ENCODE measurements at regions not wholly inside any gene's neighbourhood (a gene's known extent, or its start where the extent isn't known, plus 50 kb on each side); places are given as distances from the start of the nearest gene placed in this dataset.

GRCh38 chr5:162485666-162486292 is 418.2 kb downstream of the GABRG2 start:
- H3K27me3 Mint-ChIP-seq: no peaks in the 10 kb centered on the region
- H3K9me3 Mint-ChIP-seq: peaks cover 6% of the 10 kb centered on the region
- H3K4me1 Mint-ChIP-seq: no peaks in the 10 kb centered on the region
- H3K27ac Mint-ChIP-seq: no peak overlapping the region
- H3K36me3 Mint-ChIP-seq: no peaks in the 10 kb centered on the region
- DNase-seq: no peak
- H3K4me3 Mint-ChIP-seq: no peak overlapping the region
- CTCF ChIA-PET: no interaction called here

DNA sequence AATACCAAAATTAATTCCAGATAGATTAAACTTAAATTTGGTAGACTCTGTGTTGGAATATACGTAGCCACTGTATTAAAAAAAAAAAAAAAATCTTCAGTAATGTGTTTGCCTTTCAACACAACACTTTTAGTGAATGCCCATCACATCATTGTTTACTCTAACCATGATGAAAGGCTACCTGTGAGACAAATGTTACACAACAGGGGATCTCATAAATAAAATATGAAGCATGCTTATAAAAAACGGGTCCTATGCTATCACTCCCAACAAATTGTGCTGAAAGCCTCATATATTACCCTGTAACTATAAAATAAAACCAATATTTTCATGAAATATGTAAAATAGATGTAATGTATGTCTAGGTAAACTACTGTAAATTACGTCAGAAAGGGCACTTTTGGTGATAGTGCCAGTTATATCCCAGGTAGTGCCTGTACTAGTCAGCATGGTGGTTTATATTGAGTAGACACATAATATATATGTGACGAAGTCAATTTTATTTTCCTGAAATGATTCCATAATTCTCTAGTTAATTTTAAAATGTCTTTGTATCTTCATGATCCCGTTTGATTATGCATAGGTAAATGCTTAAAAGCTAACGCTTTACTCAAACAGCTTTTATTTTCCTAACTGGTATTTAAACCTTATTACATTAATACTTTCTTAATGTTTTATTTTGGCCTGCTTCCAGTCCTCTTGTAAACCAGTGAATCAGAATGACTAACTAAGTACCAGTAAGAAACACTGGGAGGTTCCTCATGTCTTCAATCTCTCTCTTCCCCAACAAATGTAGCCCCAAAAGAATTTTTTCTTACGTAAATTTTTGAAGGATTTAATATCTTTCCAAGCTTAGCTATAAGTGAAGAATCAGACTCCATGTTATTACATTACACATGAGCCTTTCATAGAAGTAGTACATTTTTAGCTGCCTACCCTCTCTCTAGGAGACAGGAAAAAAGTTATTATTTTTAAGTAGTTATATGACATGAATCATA is 420.3 kb downstream of the GABRG2 start:
- Mint-ChIP-seq H3K27me3 (no peaks in the 10 kb centered on the region), H3K9me3 (peaks cover 8% of the 10 kb centered on the region), H3K4me3 (no peak overlapping the region), H3K36me3 (no peaks in the 10 kb centered on the region), H3K4me1 (no peaks in the 10 kb centered on the region), H3K27ac (no peak overlapping the region)
- no peak for DNase-seq
- CTCF ChIA-PET: no interaction called here

GRCh38 chr5:162496100-162496808 is 428.7 kb downstream of the GABRG2 start:
- peaks cover 2% of the 10 kb centered on the region for H3K9me3 Mint-ChIP-seq
- H3K4me3 Mint-ChIP-seq: no peak overlapping the region
- no peak for DNase-seq
- no peaks in the 10 kb centered on the region for H3K27me3 Mint-ChIP-seq
- H3K27ac Mint-ChIP-seq: no peak overlapping the region
- CTCF ChIA-PET: no interaction called here
- no peaks in the 10 kb centered on the region for H3K4me1 Mint-ChIP-seq
- H3K36me3 Mint-ChIP-seq: no peaks in the 10 kb centered on the region

DNA sequence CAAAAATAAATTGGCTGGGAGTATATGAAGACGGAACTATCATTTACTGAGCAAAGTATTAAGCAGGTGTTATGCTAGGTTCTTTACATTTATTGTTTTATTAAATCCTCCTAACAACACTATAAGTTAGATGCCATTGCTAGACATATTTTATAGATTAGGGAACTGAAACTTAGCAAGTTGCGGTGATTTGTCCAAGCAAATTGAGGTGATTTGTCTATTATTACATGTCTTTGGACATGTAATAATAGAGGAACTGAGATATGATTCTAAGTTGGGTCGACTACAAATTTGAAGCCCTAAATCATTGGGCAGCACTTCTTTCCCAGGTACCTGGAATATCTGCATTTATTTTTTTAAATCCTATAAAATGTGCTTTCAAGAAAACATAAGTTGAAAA is 429.9 kb downstream of the GABRG2 start:
- H3K27me3 Mint-ChIP-seq: no peaks in the 10 kb centered on the region
- no peaks in the 10 kb centered on the region for H3K4me1 Mint-ChIP-seq
- no peak overlapping the region for H3K4me3 Mint-ChIP-seq
- DNase-seq: no peak
- no peaks in the 10 kb centered on the region for H3K36me3 Mint-ChIP-seq
- H3K27ac Mint-ChIP-seq: no peak overlapping the region
- CTCF ChIA-PET: no interaction called here
- peaks cover 2% of the 10 kb centered on the region for H3K9me3 Mint-ChIP-seq

DNA sequence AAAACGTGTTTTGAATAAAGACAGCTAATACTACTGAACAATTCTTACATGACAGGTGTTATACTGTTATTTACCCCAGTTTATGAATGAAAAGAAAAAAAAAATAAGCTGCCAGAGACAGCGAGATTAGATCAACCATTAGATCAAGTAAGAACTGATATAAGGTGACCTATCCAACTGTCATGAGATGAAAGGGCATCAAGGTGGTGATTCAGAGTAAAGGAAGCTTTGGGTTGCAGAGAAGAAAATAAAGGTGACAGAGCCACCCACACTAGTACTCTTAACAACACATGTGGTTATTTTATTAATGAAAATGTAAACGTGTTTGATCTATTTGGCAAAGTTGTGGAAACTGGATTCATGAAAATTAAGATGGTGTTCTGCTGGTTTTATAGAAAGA is 435.2 kb downstream of the GABRG2 start:
- H3K27me3 Mint-ChIP-seq: no peaks in the 10 kb centered on the region
- DNase-seq: no peak
- peaks cover 4% of the 10 kb centered on the region for H3K9me3 Mint-ChIP-seq
- H3K36me3 Mint-ChIP-seq: no peaks in the 10 kb centered on the region
- H3K4me3 Mint-ChIP-seq: no peak overlapping the region
- H3K4me1 Mint-ChIP-seq: no peaks in the 10 kb centered on the region
- no peak overlapping the region for H3K27ac Mint-ChIP-seq
- CTCF ChIA-PET: no interaction called here

- Mint-ChIP-seq H3K27ac (no peak overlapping the region), H3K4me3 (no peak overlapping the region), H3K9me3 (peaks cover 4% of the 10 kb centered on the region), H3K36me3 (no peaks in the 10 kb centered on the region), H3K27me3 (no peaks in the 10 kb centered on the region), H3K4me1 (no peaks in the 10 kb centered on the region)
- DNase-seq: no peak
- CTCF ChIA-PET: interaction anchor here (1.7 kb wide), 1 partner anchor 11 kb away, joined by 4 read pairs; no protein-coding TSS in a partner anchor
Measured at GRCh38 chr5:162503796-162504195, 436.2 kb downstream of the GABRG2 start.

DNA sequence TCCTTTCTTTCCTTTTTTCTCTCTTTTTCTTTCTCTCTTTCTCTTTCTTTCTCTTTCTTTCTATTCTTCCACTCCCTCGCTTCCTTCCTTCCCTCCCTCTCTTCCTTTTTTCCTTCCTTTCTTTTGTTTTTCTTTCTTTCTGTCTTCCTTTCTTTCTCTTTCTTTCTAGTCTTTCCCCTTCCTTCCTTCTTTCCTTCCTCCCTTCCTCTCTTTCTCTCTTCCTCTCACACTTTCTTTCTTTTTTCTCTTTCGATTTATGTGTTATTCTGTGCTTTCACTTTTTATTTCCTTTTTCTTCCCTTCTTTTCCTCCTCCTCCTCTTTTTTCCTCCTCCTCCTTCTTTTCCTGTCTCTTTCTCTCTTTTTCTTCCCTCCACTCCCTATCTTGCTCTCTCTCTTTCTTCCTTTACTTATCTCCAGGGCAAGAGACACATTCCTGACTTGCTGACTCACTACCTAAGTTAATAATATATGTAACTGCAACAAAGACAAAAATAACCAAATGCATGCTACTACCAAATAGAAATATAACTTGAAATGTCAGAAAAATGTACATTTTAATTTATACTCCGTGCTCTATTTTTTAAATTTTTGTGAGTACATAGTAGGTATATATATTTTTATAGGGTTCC is 445.5 kb downstream of the GABRG2 start:
- Mint-ChIP-seq H3K4me1 (no peaks in the 10 kb centered on the region), H3K9me3 (peaks cover 13% of the 10 kb centered on the region), H3K27ac (no peak overlapping the region), H3K27me3 (no peaks in the 10 kb centered on the region), H3K4me3 (no peak overlapping the region), H3K36me3 (no peaks in the 10 kb centered on the region)
- CTCF ChIA-PET: no interaction called here
- no peak for DNase-seq

- Mint-ChIP-seq H3K36me3 (no peaks in the 10 kb centered on the region), H3K9me3 (peaks cover 15% of the 10 kb centered on the region), H3K4me1 (no peaks in the 10 kb centered on the region), H3K27me3 (no peaks in the 10 kb centered on the region), H3K27ac (no peak overlapping the region), H3K4me3 (no peak overlapping the region)
- no peak for DNase-seq
- CTCF ChIA-PET: no interaction called here
Measured at GRCh38 chr5:162514116-162514515, 446.5 kb downstream of the GABRG2 start.

- Mint-ChIP-seq H3K27ac (no peak overlapping the region), H3K9me3 (peaks cover 29% of the 10 kb centered on the region), H3K4me3 (no peak overlapping the region), H3K4me1 (no peaks in the 10 kb centered on the region), H3K27me3 (no peaks in the 10 kb centered on the region), H3K36me3 (no peaks in the 10 kb centered on the region)
- no peak for DNase-seq
- CTCF ChIA-PET: no interaction called here
Measured at GRCh38 chr5:162520878-162521277, 453.3 kb downstream of the GABRG2 start.

GRCh38 chr5:162529209-162529608 is 461.6 kb downstream of the GABRG2 start:
- CTCF ChIA-PET: no interaction called here
- Mint-ChIP-seq H3K4me3 (no peak overlapping the region), H3K27ac (no peak overlapping the region), H3K27me3 (no peaks in the 10 kb centered on the region), H3K36me3 (no peaks in the 10 kb centered on the region), H3K9me3 (peaks cover 9% of the 10 kb centered on the region), H3K4me1 (no peaks in the 10 kb centered on the region)
- no peak for DNase-seq

DNA sequence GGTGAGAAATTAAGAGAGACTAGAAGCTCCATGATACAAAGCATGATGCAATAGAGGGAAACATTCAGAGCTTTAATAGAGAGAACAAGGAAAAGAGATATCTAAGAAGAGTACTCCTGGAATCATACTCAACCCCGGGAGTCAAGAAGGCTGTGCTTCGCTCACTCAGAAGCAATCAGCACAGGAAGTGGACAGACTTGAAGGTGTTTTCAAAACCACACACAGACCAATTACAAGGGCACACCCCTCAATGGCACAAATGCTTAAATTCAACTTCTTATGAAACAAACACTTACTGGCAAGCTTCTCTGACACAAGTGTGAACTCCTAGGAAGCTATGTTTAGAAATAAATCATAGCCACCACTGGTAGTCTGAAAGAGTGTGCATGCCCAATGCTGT is 462.3 kb downstream of the GABRG2 start:
- Mint-ChIP-seq H3K4me3 (no peak overlapping the region), H3K36me3 (no peaks in the 10 kb centered on the region), H3K4me1 (no peaks in the 10 kb centered on the region), H3K27me3 (no peaks in the 10 kb centered on the region), H3K27ac (no peak overlapping the region), H3K9me3 (peaks cover 4% of the 10 kb centered on the region)
- CTCF ChIA-PET: no interaction called here
- no peak for DNase-seq

DNA sequence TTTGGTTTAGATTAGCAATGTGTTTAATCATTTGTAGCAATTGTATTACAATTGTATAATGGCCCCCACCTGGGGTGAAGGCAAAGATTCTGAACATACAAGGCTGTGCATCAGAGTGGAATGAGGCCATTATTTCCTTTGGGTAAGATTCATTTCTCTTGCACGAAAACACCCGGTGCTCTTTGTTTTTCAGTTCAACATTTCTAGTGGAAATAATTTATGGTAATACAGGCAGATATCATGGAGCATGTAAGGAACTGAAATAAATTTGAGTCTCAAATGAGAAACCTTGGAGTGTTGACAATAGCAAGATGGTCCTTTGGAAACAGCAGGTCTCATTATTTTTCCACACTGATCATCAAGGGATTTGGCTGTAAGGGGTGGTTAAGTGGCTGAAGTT is 475.9 kb downstream of the GABRG2 start:
- Mint-ChIP-seq H3K4me1 (no peaks in the 10 kb centered on the region), H3K27me3 (no peaks in the 10 kb centered on the region), H3K4me3 (no peak overlapping the region), H3K27ac (no peak overlapping the region), H3K36me3 (no peaks in the 10 kb centered on the region), H3K9me3 (peaks cover 10% of the 10 kb centered on the region)
- CTCF ChIA-PET: no interaction called here
- no peak for DNase-seq

- no peaks in the 10 kb centered on the region for H3K36me3 Mint-ChIP-seq
- no peak overlapping the region for H3K4me3 Mint-ChIP-seq
- no peaks in the 10 kb centered on the region for H3K4me1 Mint-ChIP-seq
- CTCF ChIA-PET: no interaction called here
- H3K27ac Mint-ChIP-seq: no peak overlapping the region
- no peaks in the 10 kb centered on the region for H3K27me3 Mint-ChIP-seq
- no peak for DNase-seq
- peaks cover 8% of the 10 kb centered on the region for H3K9me3 Mint-ChIP-seq
Measured at GRCh38 chr5:162544905-162545304, 477.3 kb downstream of the GABRG2 start.

GRCh38 chr5:162550236-162550635 is 482.7 kb downstream of the GABRG2 start:
- Mint-ChIP-seq H3K27me3 (no peaks in the 10 kb centered on the region), H3K9me3 (peaks cover 17% of the 10 kb centered on the region), H3K27ac (no peak overlapping the region), H3K36me3 (no peaks in the 10 kb centered on the region), H3K4me1 (no peaks in the 10 kb centered on the region), H3K4me3 (no peak overlapping the region)
- DNase-seq: no peak
- CTCF ChIA-PET: no interaction called here
